Colonic mucosa (tissue), 4 donors: ENCODE measurements at regions not wholly inside any gene's neighbourhood (a gene's known extent, or its start where the extent isn't known, plus 50 kb on each side); places are given as distances from the start of the nearest gene placed in this dataset.

Experiments used
- DNase-seq: peaks from one replicate; pipeline ENCODE4 v3.0.0-alpha.2; 2020
- H3K27ac ChIP-seq: fragments of 200-600 bp; one replicate; pipeline ENCODE4 v1.8.0; 2021
- H3K27me3 ChIP-seq: fragments of 200-600 bp; one replicate; pipeline ENCODE4 v1.8.0; 2021
- H3K36me3 ChIP-seq: fragments of 200-600 bp; one replicate; pipeline ENCODE4 v1.8.0; 2021
- H3K4me1 ChIP-seq: fragments of 200-600 bp; one replicate; pipeline ENCODE4 v1.8.0; 2021; ENCODE audit warnings: mild to moderate bottlenecking
- H3K4me3 ChIP-seq: fragments of 200-600 bp; one replicate; pipeline ENCODE4 v1.8.0; 2021
- H3K9ac ChIP-seq, 2 donors: one replicate each; pipeline ENCODE4 v1.7.0; 2013; ENCODE audit warnings: control low read depth in 2 of 2, low read depth in 2 of 2, low read length in 2 of 2
- H3K9me3 ChIP-seq: fragments of 200-600 bp; one replicate; pipeline ENCODE4 v1.8.0; 2021
- CTCF ChIP-seq: fragments of 200-600 bp; IDR thresholded peaks from one replicate; pipeline ENCODE4 v1.8.0; 2022; ENCODE audit warnings: antibody characterized with exemption, mild to moderate bottlenecking
- intact Hi-C: fragments of 100-400 bp; cut with DNase I; formaldehyde crosslinking; loops from one replicate; pipeline ENCODE4 v1.14.1; 2022
- donor health status: healthy.
- donor health status: DM: no; HTN: no; CAD: no.
- donor health status: DM: no; HTN: no; CAD: no.

DNA sequence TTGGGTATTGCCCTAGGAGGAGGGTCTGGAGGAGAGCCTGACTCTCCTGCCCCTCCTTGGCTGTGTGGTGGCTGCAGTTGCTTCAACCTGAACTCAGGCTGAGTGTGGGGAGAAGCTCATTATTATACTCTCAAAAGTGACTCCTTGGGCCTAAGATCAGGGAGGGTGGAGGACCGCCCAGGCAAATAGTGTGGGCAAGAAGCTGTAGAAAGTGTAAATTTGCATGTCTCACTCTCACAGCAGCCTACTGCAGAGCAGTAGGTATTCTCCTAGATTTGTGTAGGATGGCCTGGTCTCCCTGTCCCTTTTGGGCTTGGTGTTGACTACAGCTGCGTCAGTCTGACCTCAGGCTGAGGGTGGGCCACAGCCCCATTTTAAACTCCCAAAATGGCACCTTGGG is 156.1 kb downstream of the ZNF330 start:
- Histone ChIP-seq H3K9ac (no peak overlapping the region), H3K4me3 (no peak overlapping the region), H3K27ac (no peak overlapping the region), H3K4me1 (no peaks in the 10 kb centered on the region), H3K36me3 (no peaks in the 10 kb centered on the region), H3K9me3 (no peaks in the 10 kb centered on the region), H3K27me3 (no peaks in the 10 kb centered on the region)
- TF ChIP-seq CTCF: no peak
- intact Hi-C loops: no loop called here
- DNase-seq: no peak

GRCh38 chr4:141387299-141387698 is 166.6 kb downstream of the ZNF330 start:
- intact Hi-C loops: no loop called here
- H3K9ac ChIP-seq: no peak overlapping the region
- no peak for TF ChIP-seq CTCF
- H3K9me3 ChIP-seq: no peaks in the 10 kb centered on the region
- no peak for DNase-seq
- no peaks in the 10 kb centered on the region for H3K27me3 ChIP-seq
- H3K27ac ChIP-seq: no peak overlapping the region
- no peaks in the 10 kb centered on the region for H3K4me1 ChIP-seq
- no peaks in the 10 kb centered on the region for H3K36me3 ChIP-seq
- no peak overlapping the region for H3K4me3 ChIP-seq

- DNase-seq: no peak
- TF ChIP-seq CTCF: no peak
- no peak overlapping the region for H3K27ac ChIP-seq
These were observed 167.8 kb downstream of the ZNF330 start for GRCh38 chr4:141388481-141388880.

GRCh38 chr4:141389649-141390048 is 169.0 kb downstream of the ZNF330 start:
- no peaks in the 10 kb centered on the region for H3K36me3 ChIP-seq
- no peaks in the 10 kb centered on the region for H3K9me3 ChIP-seq
- no peak overlapping the region for H3K27ac ChIP-seq
- no peak overlapping the region for H3K4me3 ChIP-seq
- H3K9ac ChIP-seq: no peak overlapping the region
- H3K4me1 ChIP-seq: no peaks in the 10 kb centered on the region
- no peak for TF ChIP-seq CTCF
- DNase-seq: no peak
- intact Hi-C loops: no loop called here
- H3K27me3 ChIP-seq: no peaks in the 10 kb centered on the region

More at GRCh38 chr4:141388481-141388880, 167.8 kb downstream of the ZNF330 start:
- H3K9ac ChIP-seq: no peak overlapping the region
- no peaks in the 10 kb centered on the region for H3K9me3 ChIP-seq
- no peak overlapping the region for H3K4me3 ChIP-seq
- H3K27me3 ChIP-seq: no peaks in the 10 kb centered on the region
- no peaks in the 10 kb centered on the region for H3K4me1 ChIP-seq
- H3K36me3 ChIP-seq: no peaks in the 10 kb centered on the region
- intact Hi-C loops: no loop called here

GRCh38 chr4:141390571-141390970 is 169.9 kb downstream of the ZNF330 start:
- intact Hi-C loops: no loop called here
- Histone ChIP-seq H3K9ac (no peak overlapping the region), H3K4me1 (no peaks in the 10 kb centered on the region), H3K4me3 (no peak overlapping the region), H3K27me3 (no peaks in the 10 kb centered on the region), H3K27ac (no peak overlapping the region), H3K36me3 (no peaks in the 10 kb centered on the region), H3K9me3 (no peaks in the 10 kb centered on the region)
- DNase-seq: no peak
- TF ChIP-seq CTCF: no peak

GRCh38 chr4:141391293-141391692 is 170.6 kb downstream of the ZNF330 start:
- no peak for DNase-seq
- H3K4me3 ChIP-seq: no peak overlapping the region
- TF ChIP-seq CTCF: no peak
- no peak overlapping the region for H3K27ac ChIP-seq
- no peak overlapping the region for H3K9ac ChIP-seq
- intact Hi-C loops: no loop called here
- no peaks in the 10 kb centered on the region for H3K27me3 ChIP-seq
- no peaks in the 10 kb centered on the region for H3K36me3 ChIP-seq
- no peaks in the 10 kb centered on the region for H3K9me3 ChIP-seq
- no peaks in the 10 kb centered on the region for H3K4me1 ChIP-seq
